CD1c-positive myeloid dendritic cell (primary cell): ENCODE measurements at regions not wholly inside any gene's neighbourhood (a gene's known extent, or its start where the extent isn't known, plus 50 kb on each side); places are given as distances from the start of the nearest gene placed in this dataset.
"Not testable (repeated sequence)": the region's sequence is repeated elsewhere in the genome, so short reads cannot be mapped to it uniquely, and the experiment has no call there.

Experiments
- DNase-seq: peaks from one replicate; pipeline ENCODE4 v3.0.0-alpha.2; 2016; ENCODE audit errors: extremely low spot score

DNA sequence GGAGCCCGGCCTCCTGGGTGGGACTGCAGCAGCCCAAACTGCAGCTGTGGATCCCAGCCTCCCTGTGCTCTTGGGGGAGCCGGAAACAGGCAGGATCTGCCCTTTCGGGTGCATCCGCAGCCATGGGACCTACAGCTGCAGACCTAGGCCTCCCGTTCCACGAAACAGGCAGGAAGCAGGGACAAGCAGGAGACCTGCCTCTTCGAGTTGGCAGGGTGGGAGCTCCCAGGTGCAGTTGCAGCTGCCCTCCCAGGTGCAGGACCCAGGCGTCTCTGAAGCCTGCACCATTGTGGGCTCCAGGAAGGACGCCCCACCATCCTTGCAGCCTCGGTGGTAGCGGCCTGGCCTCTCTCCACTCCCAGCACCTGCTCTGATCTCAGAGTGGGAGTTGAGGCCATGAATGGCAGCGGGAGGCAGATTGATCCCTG is 189.0 kb upstream of the KLHL1 start:
- no peak for DNase-seq

DNA sequence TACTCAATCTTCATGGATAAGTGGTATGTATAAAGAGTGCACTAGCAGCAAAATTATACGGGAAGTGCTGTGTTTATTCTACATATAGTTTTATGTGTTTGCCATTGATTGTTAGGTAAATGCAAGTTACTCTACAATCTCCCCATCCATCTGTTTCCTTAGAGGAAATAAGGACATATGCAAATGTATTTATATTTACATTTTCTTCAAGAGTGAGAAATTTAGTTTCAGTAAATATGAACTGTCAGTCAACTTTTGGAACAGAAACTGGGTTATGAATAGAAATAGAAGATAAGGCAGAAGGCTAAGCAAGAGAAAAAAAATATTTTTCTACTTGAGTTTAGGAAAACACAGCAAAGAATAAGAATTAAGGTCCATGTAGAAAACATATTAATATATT is 176.1 kb upstream of the KLHL1 start:
- no peak for DNase-seq

DNA sequence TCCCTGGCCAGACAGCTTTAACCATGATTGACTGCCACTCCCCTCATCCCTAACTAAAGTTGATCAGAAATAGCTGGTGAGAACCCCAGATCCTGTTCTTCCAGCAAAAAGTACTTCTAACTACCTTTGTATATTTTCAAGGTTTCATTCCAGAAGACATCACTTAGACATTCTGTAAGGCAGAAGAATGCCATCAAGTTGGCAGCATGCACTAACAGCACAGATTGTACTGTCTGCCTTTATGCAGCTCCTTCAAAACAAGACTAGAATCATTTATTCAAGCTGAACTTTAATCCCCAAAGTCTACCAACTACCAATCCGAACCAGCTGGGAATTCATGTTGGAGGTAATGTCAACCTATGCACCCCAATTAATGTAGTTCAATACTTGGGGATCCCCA is 167.6 kb upstream of the KLHL1 start:
- no peak for DNase-seq

DNA sequence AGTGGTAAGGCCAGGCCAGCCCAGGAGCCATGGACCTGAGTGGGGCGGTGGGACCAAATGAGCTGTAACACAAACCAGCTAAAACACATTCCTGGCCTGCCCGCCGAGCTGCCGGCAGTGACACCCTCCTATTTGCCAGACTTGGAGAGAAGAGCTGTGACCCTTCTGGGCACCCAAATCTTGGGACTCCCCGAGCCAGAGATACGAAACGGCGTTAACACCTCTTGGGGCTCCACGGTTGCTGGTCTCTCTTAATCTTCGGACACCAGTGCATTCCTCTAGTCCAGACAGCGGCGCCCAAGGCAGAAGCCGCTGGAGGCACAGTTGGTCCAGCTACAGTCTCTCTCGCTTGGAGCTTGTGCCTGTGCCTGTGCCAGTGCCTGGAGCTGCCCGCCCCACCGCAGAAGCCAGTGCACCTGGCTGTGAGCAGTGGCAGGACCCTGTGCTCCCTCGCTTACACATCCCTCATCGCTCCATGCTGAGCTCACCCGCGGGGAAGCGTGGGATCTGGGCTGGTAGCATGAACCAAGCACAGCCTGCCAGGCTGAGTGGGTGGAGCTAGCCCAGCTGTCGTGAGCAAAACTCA is 147.2 kb upstream of the KLHL1 start:
- DNase-seq, result no peak

- no peak for DNase-seq
These were observed 145.6 kb upstream of the KLHL1 start for GRCh38 chr13:70253834-70254233.

GRCh38 chr13:70253411-70253810 is 145.2 kb upstream of the KLHL1 start:
- no peak for DNase-seq

DNA sequence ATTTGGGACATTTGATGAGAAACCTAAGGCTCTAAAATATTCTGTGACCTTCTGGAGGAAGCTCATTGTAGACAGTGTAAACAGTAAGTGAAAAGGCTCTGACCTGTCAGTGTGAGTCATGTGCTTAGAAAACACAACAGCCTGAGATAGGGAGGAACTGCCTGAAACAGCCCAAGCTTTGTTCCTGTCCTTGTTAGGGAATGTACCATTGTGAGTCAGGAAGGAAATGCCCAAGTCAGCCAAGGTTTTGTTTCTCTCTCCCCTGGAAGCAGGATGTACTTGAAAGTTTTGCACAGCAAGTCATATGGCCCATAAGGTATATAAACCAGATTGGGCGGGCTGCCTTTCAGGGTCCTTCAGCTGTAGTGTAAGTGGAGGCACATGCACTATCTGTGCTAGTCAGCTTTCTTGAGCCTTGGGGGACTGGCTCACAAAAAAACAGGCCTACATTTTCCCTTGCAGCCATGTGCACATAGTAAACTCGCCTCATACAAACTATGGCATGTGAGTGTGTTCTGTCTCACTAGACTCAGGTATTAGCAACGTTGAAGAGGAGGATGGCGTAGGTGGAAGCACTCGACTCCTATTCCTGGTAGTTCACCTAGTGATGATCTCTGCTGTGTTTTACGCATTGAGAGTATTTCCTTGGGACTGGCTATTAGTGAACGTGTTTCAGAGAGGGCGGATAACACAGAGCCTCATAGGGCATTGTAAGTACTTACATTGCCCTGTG is 141.2 kb upstream of the KLHL1 start:
- no peak for DNase-seq

DNA sequence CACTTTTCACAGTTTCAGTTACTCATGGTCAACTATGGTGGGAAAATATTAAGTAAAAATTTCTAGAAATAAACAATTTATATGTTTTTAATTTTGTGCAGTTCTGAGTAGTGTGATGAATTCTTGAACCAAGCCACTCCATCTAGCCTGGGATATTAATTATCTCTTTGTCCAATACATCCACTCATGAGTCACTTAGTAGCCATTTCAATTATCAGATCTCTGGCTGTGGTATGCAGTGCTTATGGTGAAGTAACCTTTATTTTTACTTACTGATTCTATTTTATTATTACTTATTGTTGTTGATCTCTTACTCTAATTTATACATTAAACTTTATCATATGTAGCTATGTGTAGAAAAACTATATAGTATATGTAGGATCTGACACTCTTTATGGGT is 128.9 kb upstream of the KLHL1 start:
- no peak for DNase-seq

DNA sequence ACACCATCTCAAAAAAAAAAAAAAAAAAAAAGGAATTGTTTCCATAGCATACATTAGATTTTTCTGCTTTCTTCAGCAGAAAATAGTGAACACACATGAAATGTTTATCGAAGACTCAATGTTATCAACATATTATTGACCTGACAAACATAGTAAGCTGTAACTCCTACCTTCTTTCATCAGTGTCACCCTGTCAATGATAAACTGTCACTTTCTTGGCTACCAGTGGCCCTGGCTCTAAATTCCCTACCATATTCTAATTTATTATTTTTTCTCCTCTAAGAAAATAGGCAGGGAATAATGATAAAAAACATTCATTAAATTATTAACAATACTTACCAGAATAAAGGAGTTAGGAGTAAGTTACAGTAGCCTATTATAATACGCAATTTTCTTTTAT is 127.3 kb upstream of the KLHL1 start:
- no peak for DNase-seq

- no peak for DNase-seq
These were observed 115.7 kb upstream of the KLHL1 start for GRCh38 chr13:70223911-70224310.

GRCh38 chr13:70222926-70223325 is 114.7 kb upstream of the KLHL1 start:
- no peak for DNase-seq

DNA sequence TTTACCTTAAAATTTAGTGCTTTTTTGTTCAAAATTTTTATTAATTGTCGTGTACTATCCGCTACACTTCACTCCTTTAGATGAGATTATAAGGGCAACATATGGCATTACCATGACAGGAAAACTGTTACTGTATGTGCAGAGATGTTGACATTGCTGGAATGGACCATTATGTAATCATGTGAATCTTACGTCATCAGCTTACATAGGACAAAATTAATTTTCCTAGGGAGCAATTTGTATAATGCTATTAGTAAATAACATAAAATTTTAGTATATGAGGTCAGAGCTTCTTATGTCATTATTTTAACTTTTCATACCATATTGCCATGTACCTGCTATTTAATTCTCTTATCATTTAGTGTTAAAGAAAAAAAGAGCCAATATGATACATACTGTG is 110.4 kb upstream of the KLHL1 start:
- no peak for DNase-seq

- not testable (repeated sequence) for DNase-seq
These were observed 100.7 kb upstream of the KLHL1 start for GRCh38 chr13:70208968-70209367.

DNA sequence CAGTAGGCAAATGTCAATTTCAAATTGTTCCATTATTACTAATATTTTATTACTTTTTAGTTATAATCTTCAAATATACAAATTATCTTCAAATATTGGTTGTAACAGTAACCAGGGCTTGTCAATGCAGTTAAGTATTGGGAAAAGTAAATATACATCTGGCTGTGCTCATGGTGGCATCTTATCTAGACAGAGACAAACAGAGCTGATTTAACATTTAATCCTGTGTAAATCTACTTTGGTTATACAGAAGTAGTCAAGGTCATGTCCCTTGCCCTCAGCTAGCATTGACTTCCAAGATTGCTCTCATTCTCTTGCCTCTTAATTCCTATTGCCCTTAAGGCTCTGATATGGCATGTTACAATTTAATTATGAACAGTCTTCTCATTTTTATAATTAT is 98.4 kb upstream of the KLHL1 start:
- DNase-seq, result no peak

DNA sequence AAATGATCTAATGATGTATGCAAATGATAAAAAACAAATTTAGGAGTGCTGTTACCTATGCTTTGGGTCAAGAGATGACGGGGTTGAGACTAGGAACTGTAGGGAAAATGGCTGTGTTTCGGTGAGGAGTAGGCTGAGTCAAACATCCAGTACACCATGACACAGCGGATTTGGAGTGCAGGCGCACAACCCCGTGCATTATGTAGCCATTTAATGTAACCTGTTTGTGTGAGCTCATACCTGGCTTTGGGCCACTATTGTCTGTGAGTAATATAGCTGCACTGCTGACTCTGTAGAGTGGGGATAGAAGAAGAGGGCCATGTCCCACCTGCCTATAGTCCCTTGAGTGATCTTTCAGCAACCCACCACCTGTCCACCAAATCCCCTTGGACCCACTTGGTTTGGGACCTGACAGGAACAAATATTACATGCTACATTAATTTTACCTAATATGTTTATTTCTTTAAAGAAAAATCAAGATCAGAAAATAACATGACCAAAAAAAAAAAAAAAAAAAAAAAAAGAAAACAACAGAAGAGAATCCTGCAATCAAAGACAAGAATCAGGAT is 95.5 kb upstream of the KLHL1 start:
- DNase-seq, result no peak

DNA sequence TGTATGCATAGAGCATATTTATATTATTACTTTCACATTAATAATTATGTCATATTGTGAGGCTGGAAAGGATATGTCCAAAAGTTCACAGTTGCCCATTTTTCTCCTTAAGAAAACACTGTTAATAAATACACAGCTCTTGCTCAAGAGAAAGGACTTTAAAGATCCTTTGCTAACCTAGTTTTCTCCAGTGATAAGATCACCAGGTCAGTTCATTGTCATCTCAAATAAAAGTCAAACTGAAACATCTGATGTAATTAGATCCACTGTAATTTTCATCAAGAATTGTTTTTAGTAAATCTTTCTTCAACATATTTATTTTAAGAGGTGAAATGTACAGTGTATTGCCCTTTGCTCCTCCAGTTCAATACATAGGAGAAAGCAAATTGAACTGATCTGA is 82.8 kb upstream of the KLHL1 start:
- DNase-seq, result no peak

DNA sequence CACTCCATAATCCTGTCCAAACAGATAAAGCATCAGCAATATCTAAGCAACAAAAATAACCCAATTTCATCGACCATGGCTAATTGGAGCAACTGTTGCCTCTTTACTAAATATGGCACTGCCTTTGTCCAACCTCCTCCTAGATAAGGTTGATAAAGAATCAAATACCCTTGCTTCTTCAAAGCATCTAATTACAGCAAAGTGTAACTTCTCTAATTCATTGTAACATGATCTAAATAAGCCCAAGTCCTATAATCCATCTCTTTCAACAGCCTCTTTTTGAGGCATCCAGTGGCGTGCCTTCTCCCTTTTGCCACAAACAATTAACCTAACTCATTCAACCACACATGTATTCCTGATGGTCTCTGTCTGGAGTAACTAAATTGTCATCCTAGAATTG is 81.7 kb upstream of the KLHL1 start:
- no peak for DNase-seq

DNA sequence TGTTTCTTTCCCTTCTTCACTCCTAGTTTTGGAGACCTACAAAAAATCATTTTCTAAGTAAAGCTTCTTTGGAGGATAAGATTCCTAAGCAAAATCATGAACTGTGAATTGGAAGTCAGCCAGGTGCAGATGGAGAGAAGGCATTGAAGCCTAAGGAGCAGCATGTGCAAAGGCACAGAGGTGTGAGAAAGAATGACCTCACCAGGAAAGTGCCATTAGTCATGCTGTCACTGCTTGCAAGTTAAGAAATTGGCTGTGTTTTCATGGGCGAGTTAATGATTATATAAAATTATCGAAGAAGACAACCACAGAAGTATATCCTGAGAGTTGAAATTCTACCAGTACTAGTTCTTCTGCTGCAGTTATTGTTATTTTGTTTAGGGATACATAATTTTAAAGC is 80.3 kb upstream of the KLHL1 start:
- DNase-seq, result no peak

- no peak for DNase-seq
These were observed 74.8 kb upstream of the KLHL1 start for GRCh38 chr13:70183041-70183440.
